ENCODE measurements at regions not wholly inside any gene's neighbourhood (a gene's known extent, or its start where the extent isn't known, plus 50 kb on each side); places are given as distances from the start of the nearest gene placed in this dataset.

DNA sequence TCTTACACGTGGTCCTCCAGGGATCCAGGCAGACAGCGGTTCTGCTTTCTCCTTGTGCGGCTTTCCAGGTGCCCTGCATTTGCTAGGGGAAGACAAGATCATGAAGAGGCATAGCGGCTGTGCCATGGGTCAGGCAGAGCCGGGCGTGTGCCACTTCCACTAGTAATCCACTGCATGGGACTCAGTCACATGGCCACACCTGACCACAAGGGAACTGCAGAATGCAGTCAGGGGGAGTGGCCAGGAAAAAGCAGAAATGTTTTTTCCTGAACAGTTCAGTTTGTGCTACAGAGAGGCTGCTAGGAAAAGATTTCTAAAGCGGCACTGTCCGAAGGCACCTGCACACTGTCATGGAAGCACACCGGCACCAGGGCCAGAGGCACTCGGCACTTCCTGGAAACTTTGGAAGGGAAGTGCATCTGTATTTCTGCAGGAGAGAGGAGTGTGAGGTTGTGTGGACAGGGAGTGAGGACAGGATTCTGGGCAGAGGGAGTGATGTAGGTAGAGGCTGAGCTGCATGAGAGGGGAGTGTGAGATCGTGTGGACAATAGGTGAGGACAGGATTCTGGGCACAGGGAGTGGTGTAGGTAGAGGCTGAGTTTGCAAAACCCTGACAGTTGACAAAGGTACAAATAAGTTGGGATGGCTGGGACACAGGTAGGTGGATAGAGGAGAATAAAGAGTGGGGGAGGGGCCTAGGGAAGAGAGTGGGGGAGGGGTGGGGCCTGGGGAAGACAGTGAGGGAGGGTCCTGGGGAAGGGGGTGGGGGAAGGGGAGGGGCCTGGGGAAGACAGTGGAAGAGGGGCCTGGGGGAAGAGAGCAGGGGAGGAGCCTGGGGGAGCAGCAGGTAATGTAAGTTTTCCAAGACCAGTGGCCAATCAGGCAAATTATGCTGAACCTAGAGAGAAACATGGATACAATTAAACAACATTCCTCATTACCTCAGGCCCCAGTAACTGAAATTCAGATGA is 1436.3 kb downstream of the TBC1D22A start:
- DNase-seq (ENCODE audit: low read depth in 4 of 4, low spot score in 3 of 4): no peak

DNA sequence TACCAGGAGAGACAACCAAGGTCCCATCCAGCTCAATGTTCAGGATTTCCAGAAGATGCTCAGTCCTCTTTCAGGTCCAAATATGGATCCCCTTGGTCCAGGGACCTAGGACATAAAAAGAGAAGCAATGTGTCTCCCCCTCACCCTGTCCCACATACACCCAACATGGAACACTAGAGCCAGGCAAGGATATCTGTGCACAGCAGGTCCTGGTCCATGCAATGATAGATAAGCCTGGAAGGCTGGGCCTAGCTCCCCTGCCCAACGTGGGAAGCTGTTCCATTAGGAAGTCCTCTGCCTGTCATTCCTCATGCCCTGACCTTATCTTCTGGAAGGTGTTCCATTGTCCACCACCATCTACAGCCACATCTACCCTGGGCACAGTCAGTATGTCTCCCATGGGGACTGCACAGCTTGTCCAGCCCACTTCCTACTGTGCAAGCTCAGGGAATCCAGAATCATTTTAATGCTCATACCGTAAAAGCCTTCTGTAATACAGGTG is 1434.8 kb downstream of the TBC1D22A start:
- DNase-seq (ENCODE audit: low read depth in 4 of 4, low spot score in 3 of 4): no peak

DNA sequence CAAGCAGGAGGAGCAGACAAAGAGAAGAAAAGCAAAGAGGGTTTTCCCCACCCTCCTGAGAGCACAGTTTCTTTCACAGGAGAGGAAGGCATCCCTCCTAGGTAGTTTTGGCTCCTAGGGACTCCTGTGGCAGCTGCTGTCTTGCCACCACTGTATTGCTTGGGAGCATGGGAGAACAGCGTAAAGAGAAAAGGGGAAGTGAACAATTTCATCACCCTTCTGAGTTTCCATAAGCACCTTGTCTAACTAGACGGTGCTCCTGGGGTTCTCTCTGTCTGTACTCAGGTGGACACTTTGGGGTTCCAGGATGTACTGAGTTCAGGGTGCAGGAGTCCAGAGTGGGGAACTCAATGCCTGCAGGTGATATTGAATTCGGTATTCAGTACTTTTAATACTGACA is 1430.5 kb downstream of the TBC1D22A start:
- DNase-seq (ENCODE audit: low read depth in 4 of 4, low spot score in 3 of 4): no peak

DNA sequence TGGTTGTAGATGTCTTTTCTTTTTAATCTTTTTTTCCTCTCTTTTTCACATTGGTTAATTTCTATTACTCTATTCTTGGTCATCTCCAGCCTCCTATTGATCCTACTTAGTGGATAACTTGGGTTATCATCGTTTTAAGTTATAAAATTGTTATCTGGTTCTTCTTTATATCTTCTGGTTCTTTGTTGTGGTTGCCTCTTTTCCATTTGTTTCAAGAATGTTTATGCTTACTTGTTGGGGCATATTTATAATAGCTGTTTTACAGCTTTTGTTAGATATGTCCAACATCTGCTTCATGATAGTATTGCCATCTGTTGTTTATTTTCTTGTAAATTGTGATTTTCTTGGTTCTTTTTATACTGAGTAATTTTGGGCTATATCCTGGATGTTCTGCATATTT is 1429.6 kb downstream of the TBC1D22A start:
- DNase-seq (ENCODE audit: low read depth in 4 of 4, low spot score in 3 of 4): no peak

DNA sequence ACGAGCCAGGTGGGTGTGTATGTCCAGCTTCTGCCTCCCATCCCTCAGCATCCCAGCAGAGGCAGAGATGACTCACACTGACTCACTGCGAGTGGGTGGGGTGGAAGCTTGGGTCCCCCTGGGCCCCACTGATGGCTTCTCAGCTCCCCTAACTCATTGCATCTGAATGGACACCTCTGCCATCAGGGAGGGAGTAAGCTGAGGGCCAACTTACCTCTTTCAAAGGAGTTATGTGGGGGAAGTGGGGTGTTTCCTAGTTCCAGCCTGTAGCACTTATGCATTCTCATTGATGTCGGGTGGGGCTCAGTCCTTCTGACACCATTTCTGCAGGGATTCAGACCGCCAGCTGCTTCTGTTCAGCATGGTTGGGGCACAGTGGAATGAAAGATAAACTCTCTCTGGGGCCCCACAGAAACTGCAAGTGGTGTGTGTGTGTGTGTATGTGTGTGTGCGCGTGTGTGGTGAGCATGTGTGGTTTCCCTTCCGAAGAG is 1425.8 kb downstream of the TBC1D22A start:
- DNase-seq (ENCODE audit: low read depth in 4 of 4, low spot score in 3 of 4): no peak

DNA sequence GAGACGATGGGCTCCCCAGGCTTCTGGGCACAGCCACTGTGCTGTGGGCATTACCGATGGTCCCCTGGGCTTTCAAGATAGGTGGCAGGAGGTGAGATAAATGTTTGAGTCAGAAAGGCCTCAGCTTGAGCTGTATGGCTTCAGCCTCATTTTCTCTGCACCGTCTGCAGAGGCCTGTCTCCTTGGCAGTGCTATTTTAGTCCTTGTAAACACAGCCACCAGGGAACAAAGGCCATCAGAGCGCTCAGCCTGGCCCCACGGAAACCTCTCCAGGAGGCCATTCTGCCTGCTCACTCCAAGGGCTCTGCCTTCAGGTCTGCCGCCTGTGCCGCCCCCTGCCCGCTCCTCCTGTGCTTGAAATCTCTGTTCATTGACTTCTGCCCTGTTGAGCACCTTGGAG is 1424.9 kb downstream of the TBC1D22A start:
- DNase-seq (ENCODE audit: low read depth in 4 of 4, low spot score in 3 of 4): no peak

DNA sequence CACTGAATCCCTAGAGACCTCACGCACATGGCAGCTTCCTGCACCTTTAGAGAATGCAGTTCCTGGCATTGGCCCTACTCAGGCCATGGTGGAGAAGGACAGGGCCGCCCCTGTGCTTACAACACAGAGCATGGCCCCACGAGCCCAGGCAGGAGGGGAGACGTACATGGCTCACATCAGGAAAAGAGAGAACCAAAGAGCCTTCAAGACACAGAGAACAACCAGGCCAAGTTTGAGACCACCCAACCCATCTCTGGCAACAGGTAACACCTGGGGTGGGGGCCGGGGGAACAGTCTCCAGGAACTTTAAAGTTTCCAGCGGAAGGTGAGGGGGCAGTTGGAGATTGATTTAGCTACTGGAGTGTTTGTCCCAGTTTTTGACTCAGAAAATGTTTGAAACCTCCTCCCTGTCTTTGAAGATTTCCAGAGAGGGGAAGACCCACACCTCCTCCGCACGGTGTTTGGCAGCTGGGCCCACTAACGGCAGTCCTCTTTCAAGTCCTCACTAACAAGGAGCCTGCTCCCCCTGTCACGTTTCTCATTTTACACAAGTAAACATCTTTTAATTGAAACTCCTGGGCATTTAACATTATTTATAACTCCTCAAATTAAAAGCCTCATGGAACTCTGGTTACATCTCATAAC is 1423.8 kb downstream of the TBC1D22A start:
- no peak for DNase-seq (ENCODE audit: low read depth in 4 of 4, low spot score in 3 of 4)

DNA sequence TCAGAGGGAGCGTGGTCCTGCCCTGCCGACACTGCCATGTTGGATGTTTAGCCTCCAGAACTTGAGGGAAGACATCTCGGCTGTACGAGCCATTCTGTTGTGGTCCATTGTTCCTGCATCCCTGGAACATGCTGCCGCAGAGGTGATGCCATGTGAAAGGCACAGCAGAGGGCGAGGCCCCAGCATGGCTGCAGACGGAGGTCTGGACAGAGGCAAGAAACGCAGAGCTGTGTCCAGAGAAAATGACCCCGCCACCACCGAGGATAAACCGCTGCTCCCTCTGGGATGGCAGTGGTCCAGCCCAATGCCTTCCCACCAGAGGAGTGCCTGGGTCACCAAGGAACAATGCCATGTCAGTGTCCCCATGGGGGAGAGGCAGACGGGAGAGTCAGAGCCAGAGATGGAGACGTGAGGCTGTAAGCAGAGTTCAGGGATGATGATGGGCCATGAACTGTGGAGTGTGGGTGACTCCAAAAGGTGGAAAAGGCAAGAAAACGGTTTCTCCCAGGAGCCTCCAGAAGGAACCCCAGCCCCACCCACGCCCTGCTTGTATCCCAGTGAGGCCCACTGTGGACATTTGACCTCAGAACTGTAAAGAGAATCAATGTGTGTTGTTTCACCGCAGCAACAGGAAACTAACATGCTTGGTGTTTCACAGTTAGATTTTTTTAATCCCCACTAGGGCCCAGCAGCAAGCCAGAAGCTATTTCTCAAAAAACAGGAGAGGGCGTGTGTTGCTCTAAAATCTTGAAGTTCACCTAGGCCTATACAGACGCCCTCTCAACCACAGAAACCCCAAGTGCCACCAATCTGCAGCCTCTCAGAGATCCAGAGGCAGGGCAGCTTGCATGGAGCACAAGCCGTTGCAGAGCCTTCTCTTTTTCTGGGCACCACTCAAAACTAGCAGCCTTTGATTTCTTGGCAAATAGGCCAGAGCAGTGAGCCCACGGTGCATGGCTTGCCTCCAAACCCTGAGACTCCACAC is 1422.9 kb downstream of the TBC1D22A start:
- DNase-seq (ENCODE audit: low read depth in 4 of 4, low spot score in 3 of 4): no peak

DNA sequence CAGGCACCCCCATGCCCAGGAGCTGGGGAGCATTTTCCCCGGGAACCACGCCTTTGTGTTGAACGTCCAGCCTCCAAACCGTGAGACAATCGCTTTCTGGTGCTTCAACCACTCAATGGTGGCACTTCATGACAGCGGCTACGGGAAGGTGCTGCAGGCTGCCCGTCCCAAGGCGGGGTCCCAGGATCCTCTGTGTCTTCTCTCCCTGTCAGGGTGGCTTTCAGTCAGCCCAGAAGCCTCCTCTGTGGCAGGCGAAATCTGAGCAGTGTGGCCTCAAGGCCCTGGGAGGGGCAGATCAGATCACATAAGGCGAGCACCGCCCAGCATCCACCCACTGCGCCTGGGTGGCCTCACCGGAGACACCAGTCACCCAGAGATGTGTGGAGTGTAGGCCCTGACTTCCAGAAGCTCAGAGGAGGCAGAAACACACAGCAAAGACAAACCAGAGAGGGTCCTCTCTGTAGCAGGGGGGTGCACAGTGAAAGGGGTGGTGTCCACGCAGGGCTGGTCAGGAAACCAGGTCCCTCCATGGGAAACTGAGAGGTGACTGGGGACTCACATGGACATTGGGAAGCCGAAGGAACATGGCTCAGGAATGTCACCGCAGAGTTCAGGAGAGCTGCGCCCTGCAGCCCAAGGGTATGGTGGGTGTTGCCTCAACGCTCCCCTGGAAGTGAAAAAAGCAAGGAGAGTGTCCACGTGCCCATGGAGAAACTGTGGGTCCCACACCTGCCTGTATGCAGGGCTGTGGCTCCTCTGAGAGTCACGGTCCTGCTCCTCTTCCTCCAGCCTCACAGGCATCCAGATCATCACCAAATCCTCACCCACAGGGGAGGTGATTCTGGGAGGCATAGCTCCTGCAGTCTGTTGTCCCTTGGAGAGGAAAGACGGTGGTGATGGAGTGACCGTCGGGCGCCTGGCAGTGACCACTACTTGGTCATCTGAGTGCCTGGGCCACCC is 1420.7 kb downstream of the TBC1D22A start:
- DNase-seq (ENCODE audit: low read depth in 4 of 4, low spot score in 3 of 4): no peak

DNA sequence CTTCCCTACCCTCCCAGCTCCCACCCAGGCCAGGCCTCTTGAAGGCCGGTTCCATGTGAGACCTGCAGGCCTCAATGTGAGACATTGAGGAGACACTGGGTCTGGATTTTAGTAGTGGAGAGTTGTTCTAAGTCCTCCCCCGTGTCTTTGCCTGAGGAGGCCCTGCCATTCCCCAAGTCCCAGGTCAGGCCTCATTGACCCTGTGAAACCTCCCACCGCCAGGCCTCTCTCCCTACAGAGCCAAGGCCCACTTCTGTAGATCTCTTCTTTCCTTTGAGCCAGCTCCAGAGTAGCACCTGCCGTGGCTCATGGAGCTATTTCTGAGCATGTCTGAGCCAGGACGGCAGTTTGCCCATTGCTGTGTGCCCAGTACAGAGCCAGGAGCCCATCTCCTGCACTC is 1419.6 kb downstream of the TBC1D22A start:
- DNase-seq (ENCODE audit: low read depth in 4 of 4, low spot score in 3 of 4): no peak

DNA sequence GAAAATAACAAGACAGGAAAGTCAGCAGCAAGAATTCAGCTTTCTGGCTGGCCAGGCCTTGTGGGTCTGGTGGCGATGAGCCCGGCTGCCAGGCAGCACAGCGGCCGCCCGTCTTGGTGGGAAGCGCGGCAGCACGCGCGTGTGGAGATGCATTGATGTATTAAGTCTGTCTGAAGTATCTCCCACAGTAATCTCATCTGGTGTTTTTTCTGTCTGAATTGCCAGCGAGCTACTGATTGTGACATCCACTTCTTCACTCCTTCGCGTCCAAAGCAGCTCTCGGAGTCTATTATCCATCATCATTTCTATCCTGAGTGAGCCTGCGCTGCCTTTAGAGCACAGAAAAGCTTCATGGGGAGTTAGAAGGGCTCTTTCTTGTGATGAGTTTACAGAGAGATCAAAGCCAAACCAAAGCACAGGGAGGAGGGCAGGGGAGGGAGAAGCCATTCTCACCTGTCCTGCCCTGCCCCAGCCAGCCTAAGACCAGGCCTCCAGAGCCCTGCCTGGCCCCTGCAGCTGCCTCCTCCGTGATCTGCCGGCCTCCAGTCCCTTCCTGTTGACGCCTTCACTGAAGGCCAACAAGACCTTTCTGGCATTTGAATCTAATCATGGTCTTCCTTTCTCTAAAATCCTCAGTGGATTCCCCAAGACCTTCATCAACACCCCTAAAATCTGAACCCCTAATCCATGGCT is 1419.0 kb downstream of the TBC1D22A start:
- no peak for DNase-seq (ENCODE audit: low read depth in 4 of 4, low spot score in 3 of 4)

DNA sequence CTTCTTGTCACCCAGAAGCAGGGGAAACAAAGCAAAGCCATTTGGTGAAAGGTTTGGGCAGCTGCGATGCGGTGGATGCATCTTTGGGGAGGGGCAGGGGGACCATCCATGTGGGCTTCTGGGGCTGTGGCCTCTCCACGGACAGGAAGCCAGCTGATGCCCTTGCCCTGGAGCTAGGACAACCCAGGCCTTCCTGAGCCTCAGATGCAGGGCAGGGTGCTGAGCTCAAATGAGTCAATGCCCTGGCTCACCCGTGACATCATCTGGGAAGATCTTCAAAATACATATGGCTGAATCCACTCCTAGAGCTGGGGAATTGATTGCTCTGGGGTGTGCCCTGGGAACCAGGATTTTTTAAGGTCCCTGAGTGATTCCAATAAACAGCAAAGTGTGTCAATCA is 1418.2 kb downstream of the TBC1D22A start:
- no peak for DNase-seq (ENCODE audit: low read depth in 4 of 4, low spot score in 3 of 4)

DNA sequence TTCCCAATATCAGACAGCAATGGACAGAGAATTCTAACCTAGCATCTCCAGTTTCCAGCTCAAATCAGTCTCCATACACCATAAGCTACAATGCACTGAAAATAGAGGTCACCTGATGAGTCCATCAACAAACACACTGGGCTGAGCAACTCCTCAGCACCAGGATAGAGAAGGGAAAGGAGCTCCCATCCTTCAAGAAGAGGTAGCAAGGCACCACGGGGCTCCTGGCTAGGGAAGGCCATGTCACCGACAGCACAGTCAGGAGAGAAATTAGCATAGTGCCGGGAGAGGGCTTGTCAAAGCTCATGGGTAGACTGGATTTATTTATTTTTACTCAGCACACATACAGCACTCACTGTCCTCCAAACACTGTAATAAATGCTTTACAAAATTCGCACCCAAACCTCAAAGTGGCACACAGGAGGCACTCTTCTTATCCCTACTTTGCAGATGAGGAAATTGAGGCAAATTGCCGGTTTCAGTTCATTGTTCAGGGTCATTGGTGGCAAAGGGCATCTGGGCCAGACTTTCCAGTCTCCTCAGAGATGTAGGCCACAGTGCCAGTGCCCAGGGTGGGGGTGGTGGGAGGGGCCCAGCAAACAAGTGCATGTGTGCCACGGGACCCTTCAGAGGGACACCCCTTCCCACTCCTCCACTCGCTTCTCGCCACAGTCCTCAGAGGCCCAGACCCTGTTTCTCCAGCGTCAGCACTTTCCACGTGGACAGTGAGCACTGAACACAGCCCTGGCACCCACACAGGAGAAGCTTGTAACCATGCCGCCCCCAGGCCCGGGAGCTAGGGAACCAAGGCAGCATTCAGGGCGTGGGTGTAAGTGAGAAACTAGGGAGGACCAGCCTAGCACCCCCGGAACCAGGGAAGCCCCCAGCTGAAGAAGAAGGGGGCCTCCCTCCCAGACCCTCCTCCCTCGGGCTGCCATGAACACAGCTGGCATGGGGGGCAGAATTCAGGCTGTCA is 1417.4 kb downstream of the TBC1D22A start:
- DNase-seq (ENCODE audit: low read depth in 4 of 4, low spot score in 3 of 4): no peak

DNA sequence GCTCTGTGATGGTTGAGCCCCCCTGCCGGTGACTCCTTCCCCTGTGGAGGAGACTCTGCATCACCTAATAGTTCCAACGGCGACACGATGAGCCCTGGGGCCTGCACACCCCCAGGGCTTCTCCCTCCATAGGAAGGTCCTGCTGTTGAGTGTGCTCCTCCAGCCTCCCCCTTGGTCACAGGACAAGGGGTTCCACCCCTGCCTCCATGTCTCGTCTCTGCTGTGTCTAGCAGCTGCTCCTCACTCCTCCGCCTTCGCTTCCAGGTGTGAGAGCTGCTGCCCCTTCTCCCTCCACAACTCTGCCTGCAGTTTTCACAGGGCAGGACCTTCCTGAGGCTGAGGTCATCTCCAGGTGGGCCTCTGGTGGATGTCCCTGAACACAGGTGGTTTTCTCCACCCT is 1416.1 kb downstream of the TBC1D22A start:
- DNase-seq (ENCODE audit: low read depth in 4 of 4, low spot score in 3 of 4): no peak

DNA sequence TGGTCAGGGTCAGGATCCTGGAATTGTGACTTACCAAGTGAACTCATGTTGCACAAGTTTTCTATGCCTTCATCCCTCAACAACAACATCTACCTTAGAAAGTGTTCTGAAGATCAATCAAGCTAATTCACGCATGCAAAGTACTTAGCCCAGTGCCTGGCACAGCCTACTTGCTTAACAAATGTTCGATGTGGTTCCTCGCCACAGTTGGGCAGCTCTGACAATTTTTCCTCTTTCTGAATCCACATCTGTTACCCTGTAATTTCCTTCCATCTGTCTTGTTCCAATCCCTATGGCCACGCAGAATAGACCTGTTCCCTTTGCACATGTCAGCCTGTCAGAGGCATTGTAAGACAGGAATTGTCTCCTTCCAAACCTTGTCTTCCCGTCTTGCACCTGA is 1415.2 kb downstream of the TBC1D22A start:
- DNase-seq (ENCODE audit: low read depth in 4 of 4, low spot score in 3 of 4): no peak

DNA sequence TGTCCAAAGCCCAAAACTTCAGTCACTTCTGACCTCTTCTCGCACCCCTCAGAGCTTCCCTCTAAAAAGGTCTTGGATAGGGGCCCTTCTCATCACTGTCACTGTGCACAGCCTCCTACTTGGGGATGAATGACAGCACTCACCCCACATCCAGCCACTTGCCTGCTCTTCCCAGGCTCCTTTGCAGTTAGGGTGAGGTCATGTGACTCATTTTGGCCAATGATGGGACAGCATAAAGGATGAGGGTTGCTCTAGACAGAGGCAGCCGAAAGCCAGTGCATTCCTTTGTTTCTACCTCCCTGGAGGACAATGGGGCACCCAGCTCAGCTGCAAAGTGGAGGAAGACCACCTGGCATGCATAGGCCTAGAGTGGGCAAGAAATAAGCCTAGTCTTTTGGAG is 1413.3 kb downstream of the TBC1D22A start:
- DNase-seq (ENCODE audit: low read depth in 4 of 4, low spot score in 3 of 4): no peak

DNA sequence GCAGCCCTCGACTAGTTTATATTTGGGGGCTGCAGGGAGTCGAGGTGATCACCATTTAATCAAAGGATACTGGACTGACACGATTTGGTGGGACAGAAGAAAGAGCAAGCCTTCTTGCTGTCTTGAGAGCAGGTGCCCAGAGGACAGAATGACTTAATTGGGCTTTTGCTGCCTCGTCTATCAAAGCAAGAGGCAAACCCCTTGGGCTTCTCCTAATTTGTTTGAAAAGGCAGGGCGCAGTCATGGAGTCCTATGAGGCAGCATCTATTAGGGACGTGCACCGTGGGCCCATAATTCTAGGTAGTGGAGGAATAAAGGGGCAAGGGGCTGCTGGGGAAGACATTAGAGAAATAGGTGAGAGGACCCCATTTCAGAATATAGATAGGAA is 1411.3 kb downstream of the TBC1D22A start:
- no peak for DNase-seq (ENCODE audit: low read depth in 4 of 4, low spot score in 3 of 4)
